HEK293 (cell line): ENCODE measurements at regions not wholly inside any gene's neighbourhood (a gene's known extent, or its start where the extent isn't known, plus 50 kb on each side); places are given as distances from the start of the nearest gene placed in this dataset.

Source experiments
- CTCF ChIA-PET: fragments of 350-600 bp; formaldehyde crosslinking; extraction: SDS; loops from one replicate; lab custom pipeline; 2021; ENCODE audit warnings: antibody characterized with exemption; lab: Yijun Ruan, JAX
- POLR2A ChIA-PET: fragments of 300-600 bp; formaldehyde crosslinking; extraction: SDS; loops from one replicate; lab custom pipeline; 2020; ENCODE audit warnings: antibody characterized with exemption, inconsistent platforms; lab: Yijun Ruan, JAX
- H3K27ac ChIP-seq: fragments of 200-500 bp; sonication (Bioruptor generic); 2 replicates; pipeline ENCODE4 v1.5.1; 2014; ENCODE audit warnings: low read depth, low read length, control low read depth, inconsistent platforms; ENCODE audit errors: extremely low read depth
- H3K36me3 ChIP-seq, 2 experiments: fragments of 200-500 bp in 1 of 2; sonication (Bioruptor generic) in 1 of 2; 1 replicate in 1 of 2; 2 replicates in 1 of 2; pipeline ENCODE4 v1.5.1; 2014 to 2017; ENCODE audit warnings: inconsistent platforms in 2 of 2, low read length in 2 of 2; ENCODE audit not compliant: control insufficient read depth in 2 of 2, insufficient read depth in 1 of 2
- H3K4me1 ChIP-seq: fragments of 200-500 bp; sonication (Bioruptor generic); 2 replicates; pipeline ENCODE4 v1.5.1; 2014; ENCODE audit warnings: mild to moderate bottlenecking, low read length, inconsistent platforms; ENCODE audit not compliant: control insufficient read depth, insufficient read depth
- H3K4me3 ChIP-seq: 2 replicates; pipeline ENCODE4 v1.5.1; 2011; ENCODE audit warnings: low read depth, mild to moderate bottlenecking, control low read depth, low read length, moderate library complexity
- H3K9me3 ChIP-seq: fragments of 200-500 bp; sonication (Bioruptor generic); 2 replicates; pipeline ENCODE4 v1.5.1; 2014; ENCODE audit warnings: low read depth, low read length, inconsistent platforms; ENCODE audit not compliant: control insufficient read depth, insufficient read depth
- GLIS2 ChIP-seq: fragments of 450-650 bp; formaldehyde crosslinking; IDR thresholded peaks from 2 replicates; pipeline ENCODE4 v1.5.1; 2016; ENCODE audit warnings: missing biosample characterization, missing genetic modification characterization
- ZBTB48 ChIP-seq: fragments of 450-650 bp; formaldehyde crosslinking; IDR thresholded peaks from 2 replicates; pipeline ENCODE4 v1.5.1; 2016; ENCODE audit warnings: missing biosample characterization, missing genetic modification characterization
- ZFP3 ChIP-seq: fragments of 450-650 bp; formaldehyde crosslinking; IDR thresholded peaks from 2 replicates; pipeline ENCODE4 v1.5.1; 2016; ENCODE audit warnings: low read depth, missing biosample characterization, missing genetic modification characterization
- ZFP69B ChIP-seq: fragments of 450-650 bp; formaldehyde crosslinking; IDR thresholded peaks from 2 replicates; pipeline ENCODE4 v1.5.1; 2016; ENCODE audit warnings: missing biosample characterization, missing genetic modification characterization
- ZNF184 ChIP-seq: fragments of 450-650 bp; IDR thresholded peaks from 2 replicates; pipeline ENCODE4 v1.5.1; 2018; ENCODE audit warnings: missing biosample characterization, mild to moderate bottlenecking, missing genetic modification characterization
- ZNF2 ChIP-seq: fragments of 450-650 bp; formaldehyde crosslinking; IDR thresholded peaks from 2 replicates; pipeline ENCODE4 v1.5.1; 2016; ENCODE audit warnings: missing biosample characterization, missing genetic modification characterization
- ZNF324 ChIP-seq: fragments of 450-650 bp; formaldehyde crosslinking; IDR thresholded peaks from 2 replicates; pipeline ENCODE4 v1.5.1; 2016; ENCODE audit warnings: missing biosample characterization, missing genetic modification characterization
- ZNF560 ChIP-seq: fragments of 450-650 bp; formaldehyde crosslinking; IDR thresholded peaks from 2 replicates; pipeline ENCODE4 v1.5.1; 2017; ENCODE audit warnings: missing biosample characterization, missing genetic modification characterization, borderline replicate concordance
- ZNF596 ChIP-seq: fragments of 450-650 bp; IDR thresholded peaks from 2 replicates; pipeline ENCODE4 v1.5.0; 2018; ENCODE audit warnings: missing biosample characterization, mild to moderate bottlenecking, missing genetic modification characterization, moderate library complexity
- ZNF664 ChIP-seq: fragments of 450-650 bp; formaldehyde crosslinking; IDR thresholded peaks from 2 replicates; pipeline ENCODE4 v1.5.1; 2016; ENCODE audit warnings: missing biosample characterization, missing genetic modification characterization
- ZNF670 ChIP-seq: fragments of 450-650 bp; formaldehyde crosslinking; IDR thresholded peaks from 2 replicates; pipeline ENCODE4 v1.5.1; 2016; ENCODE audit warnings: missing biosample characterization, missing genetic modification characterization, low read depth
- ZNF76 ChIP-seq: fragments of 450-650 bp; formaldehyde crosslinking; IDR thresholded peaks from 2 replicates; pipeline ENCODE4; 2016; ENCODE audit warnings: low read depth, missing biosample characterization, missing genetic modification characterization, borderline replicate concordance
- ZNF777 ChIP-seq: fragments of 450-650 bp; formaldehyde crosslinking; IDR thresholded peaks from 2 replicates; pipeline ENCODE4 v1.5.1; 2017; ENCODE audit warnings: missing biosample characterization, missing genetic modification characterization, borderline replicate concordance
- ZNF830 ChIP-seq: fragments of 450-650 bp; IDR thresholded peaks from 2 replicates; pipeline ENCODE4 v1.5.0; 2018; ENCODE audit warnings: missing biosample characterization, missing genetic modification characterization, low read depth, mild to moderate bottlenecking, moderate library complexity
- TF ChIP-seq, protein P1 (sequence below): fragments of 450-650 bp; formaldehyde crosslinking; conservative IDR thresholded peaks from 2 replicates; pipeline ENCODE4 v1.5.1; 2016; ENCODE audit warnings: low read depth, missing biosample characterization, missing genetic modification characterization
- TF ChIP-seq, protein P2 (sequence below): fragments of 450-650 bp; formaldehyde crosslinking; IDR thresholded peaks from 2 replicates; pipeline ENCODE4 v1.5.1; 2016; ENCODE audit warnings: missing biosample characterization, missing genetic modification characterization
- TF ChIP-seq, protein P3 (sequence below): fragments of 450-650 bp; formaldehyde crosslinking; optimal IDR thresholded peaks from 2 replicates; pipeline ENCODE3; 2016; ENCODE audit warnings: missing biosample characterization, mild to moderate bottlenecking, missing genetic modification characterization
- TF ChIP-seq, protein P4 (sequence below): fragments of 450-650 bp; formaldehyde crosslinking; IDR thresholded peaks from 2 replicates; pipeline ENCODE4 v1.5.1; 2016; ENCODE audit warnings: missing biosample characterization, missing genetic modification characterization

DNA sequence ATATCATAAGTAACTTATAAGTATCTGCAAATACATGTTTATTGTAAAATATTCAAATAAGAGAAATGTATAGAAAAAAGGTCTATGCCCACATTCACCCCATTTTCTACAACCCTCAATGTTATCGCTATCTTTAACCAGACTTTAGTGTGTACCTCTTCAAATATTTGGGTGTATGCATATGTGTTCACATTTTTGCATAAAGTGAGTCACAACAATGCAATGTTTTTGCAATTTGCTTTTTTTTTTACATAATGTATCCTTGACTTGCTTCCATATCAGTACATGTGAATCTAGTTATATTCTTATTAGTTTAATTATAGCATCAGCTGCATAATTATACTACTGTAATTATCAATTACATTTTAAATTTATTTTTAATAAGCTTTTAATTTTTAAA lies 117.3 kb upstream of the LYSMD4 start:
- ChIA-PET CTCF (interaction anchor here (1.0 kb wide), 1 partner anchor 488 kb away, joined by 3 read pairs; no protein-coding TSS in a partner anchor), POLR2A (no interaction called here)
- no peaks in the 10 kb centered on the region for H3K9me3 ChIP-seq
- no peaks in the 10 kb centered on the region for H3K4me1 ChIP-seq
- no peaks in the 10 kb centered on the region for H3K36me3 ChIP-seq
- no peak overlapping the region for H3K27ac ChIP-seq
- TF ChIP-seq ZNF76 (tag by site-specific recombination): no peak
- no peak for TF ChIP-seq ZFP69B
- TF ChIP-seq, protein P1, sequence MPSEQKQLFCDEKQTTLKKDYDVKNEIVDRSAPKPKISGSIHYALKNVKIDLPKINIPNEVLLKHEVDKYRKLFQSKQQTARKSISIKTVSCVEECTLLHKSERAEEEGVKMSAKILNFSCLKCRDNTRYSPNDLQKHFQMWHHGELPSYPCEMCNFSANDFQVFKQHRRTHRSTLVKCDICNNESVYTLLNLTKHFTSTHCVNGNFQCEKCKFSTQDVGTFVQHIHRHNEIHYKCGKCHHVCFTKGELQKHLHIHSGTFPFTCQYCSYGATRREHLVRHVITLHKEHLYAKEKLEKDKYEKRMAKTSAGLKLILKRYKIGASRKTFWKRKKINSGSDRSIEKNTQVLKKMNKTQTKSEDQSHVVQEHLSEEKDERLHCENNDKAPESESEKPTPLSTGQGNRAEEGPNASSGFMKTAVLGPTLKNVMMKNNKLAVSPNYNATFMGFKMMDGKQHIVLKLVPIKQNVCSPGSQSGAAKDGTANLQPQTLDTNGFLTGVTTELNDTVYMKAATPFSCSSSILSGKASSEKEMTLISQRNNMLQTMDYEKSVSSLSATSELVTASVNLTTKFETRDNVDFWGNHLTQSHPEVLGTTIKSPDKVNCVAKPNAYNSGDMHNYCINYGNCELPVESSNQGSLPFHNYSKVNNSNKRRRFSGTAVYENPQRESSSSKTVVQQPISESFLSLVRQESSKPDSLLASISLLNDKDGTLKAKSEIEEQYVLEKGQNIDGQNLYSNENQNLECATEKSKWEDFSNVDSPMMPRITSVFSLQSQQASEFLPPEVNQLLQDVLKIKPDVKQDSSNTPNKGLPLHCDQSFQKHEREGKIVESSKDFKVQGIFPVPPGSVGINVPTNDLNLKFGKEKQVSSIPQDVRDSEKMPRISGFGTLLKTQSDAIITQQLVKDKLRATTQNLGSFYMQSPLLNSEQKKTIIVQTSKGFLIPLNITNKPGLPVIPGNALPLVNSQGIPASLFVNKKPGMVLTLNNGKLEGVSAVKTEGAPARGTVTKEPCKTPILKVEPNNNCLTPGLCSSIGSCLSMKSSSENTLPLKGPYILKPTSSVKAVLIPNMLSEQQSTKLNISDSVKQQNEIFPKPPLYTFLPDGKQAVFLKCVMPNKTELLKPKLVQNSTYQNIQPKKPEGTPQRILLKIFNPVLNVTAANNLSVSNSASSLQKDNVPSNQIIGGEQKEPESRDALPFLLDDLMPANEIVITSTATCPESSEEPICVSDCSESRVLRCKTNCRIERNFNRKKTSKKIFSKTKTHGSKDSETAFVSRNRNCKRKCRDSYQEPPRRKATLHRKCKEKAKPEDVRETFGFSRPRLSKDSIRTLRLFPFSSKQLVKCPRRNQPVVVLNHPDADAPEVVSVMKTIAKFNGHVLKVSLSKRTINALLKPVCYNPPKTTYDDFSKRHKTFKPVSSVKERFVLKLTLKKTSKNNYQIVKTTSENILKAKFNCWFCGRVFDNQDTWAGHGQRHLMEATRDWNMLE (tag by site-specific recombination): no peak
- TF ChIP-seq ZNF830 (tag by site-specific recombination): no peak
- no peak for TF ChIP-seq ZNF777 (tag by site-specific recombination)
- no peak for TF ChIP-seq GLIS2
- TF ChIP-seq ZNF324 (tag by site-specific recombination): no peak
- H3K4me3 ChIP-seq: no peak overlapping the region

DNA sequence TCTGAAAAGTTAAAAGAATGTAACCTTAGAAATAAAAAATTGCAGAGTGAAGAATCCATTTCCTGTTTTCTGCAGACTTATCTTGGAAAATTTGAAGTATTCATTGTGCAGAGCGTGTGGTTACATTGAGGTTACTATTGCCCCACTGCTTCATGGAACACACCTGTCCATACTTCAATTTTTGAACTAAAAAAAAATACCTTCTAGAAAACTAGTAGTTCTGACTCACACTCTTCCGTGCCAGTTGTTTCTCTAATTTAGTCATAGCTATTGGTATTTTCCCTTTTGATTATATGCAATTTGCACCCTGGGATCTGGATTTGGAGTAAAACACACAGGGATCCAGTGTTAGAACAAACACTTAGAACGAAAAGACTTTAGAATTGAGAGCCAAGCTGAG lies 111.8 kb upstream of the LYSMD4 start:
- Histone ChIP-seq H3K4me1 (no peaks in the 10 kb centered on the region), H3K9me3 (no peaks in the 10 kb centered on the region), H3K4me3 (no peak overlapping the region), H3K27ac (no peak overlapping the region), H3K36me3 (no peaks in the 10 kb centered on the region)
- ChIA-PET POLR2A (no interaction called here), CTCF (no interaction called here)
- TF ChIP-seq, protein P2, sequence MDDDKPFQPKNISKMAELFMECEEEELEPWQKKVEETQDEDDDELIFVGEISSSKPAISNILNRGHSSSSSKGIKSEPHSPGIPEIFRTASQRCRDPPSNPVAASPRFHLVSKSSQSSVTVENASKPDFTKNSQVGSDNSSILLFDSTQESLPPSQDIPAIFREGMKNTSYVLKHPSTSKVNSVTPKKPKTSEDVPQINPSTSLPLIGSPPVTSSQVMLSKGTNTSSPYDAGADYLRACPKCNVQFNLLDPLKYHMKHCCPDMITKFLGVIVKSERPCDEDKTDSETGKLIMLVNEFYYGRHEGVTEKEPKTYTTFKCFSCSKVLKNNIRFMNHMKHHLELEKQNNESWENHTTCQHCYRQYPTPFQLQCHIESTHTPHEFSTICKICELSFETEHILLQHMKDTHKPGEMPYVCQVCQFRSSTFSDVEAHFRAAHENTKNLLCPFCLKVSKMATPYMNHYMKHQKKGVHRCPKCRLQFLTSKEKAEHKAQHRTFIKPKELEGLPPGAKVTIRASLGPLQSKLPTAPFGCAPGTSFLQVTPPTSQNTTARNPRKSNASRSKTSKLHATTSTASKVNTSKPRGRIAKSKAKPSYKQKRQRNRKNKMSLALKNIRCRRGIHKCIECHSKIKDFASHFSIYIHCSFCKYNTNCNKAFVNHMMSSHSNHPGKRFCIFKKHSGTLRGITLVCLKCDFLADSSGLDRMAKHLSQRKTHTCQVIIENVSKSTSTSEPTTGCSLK (tag by site-specific recombination): no peak
- TF ChIP-seq, protein P3, sequence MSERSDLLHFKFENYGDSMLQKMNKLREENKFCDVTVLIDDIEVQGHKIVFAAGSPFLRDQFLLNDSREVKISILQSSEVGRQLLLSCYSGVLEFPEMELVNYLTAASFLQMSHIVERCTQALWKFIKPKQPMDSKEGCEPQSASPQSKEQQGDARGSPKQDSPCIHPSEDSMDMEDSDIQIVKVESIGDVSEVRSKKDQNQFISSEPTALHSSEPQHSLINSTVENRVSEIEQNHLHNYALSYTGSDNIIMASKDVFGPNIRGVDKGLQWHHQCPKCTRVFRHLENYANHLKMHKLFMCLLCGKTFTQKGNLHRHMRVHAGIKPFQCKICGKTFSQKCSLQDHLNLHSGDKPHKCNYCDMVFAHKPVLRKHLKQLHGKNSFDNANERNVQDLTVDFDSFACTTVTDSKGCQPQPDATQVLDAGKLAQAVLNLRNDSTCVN (tag by site-specific recombination): no peak
- TF ChIP-seq ZBTB48: no peak
- no peak for TF ChIP-seq ZNF560
- TF ChIP-seq, protein P4, sequence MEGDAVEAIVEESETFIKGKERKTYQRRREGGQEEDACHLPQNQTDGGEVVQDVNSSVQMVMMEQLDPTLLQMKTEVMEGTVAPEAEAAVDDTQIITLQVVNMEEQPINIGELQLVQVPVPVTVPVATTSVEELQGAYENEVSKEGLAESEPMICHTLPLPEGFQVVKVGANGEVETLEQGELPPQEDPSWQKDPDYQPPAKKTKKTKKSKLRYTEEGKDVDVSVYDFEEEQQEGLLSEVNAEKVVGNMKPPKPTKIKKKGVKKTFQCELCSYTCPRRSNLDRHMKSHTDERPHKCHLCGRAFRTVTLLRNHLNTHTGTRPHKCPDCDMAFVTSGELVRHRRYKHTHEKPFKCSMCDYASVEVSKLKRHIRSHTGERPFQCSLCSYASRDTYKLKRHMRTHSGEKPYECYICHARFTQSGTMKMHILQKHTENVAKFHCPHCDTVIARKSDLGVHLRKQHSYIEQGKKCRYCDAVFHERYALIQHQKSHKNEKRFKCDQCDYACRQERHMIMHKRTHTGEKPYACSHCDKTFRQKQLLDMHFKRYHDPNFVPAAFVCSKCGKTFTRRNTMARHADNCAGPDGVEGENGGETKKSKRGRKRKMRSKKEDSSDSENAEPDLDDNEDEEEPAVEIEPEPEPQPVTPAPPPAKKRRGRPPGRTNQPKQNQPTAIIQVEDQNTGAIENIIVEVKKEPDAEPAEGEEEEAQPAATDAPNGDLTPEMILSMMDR (tag by site-specific recombination): no peak
- TF ChIP-seq ZFP3 (tag by site-specific recombination): no peak
- no peak for TF ChIP-seq ZNF76 (tag by site-specific recombination)
- TF ChIP-seq ZNF670 (tag by site-specific recombination): no peak
- no peak for TF ChIP-seq ZNF596 (tag by site-specific recombination)
- TF ChIP-seq ZNF664 (tag by site-specific recombination): no peak
- no peak for TF ChIP-seq ZNF2 (tag by site-specific recombination)
- no peak for TF ChIP-seq ZNF184 (tag by site-specific recombination)
- TF ChIP-seq ZNF777 (tag by site-specific recombination): no peak
